ENCODE measurements at regions not wholly inside any gene's neighbourhood (a gene's known extent, or its start where the extent isn't known, plus 50 kb on each side); places are given as distances from the start of the nearest gene placed in this dataset.

DNA sequence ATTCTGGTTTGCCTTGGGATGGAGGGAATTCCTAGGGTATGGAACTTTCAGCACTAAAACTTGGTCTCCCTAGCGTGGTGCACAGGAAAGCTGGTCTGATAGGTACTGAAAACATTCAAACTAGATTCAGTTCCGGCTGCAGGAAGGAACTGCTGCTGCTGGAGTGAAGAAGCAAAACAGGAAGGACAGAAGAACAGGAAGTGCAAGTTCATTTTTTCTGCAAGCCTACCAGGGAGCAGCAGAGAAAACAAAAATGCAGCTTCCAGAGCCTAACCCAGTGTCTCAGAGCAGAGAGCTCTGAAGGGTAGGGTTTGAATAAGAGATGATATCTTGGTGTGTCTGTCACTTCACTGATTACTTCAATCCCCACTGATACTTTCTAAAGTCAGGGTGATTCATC, 165.2 kb downstream of the VRK1 start:
- H3K27me3 ChIP-seq: no peaks in the 10 kb centered on the region
- no peak for DNase-seq (ENCODE audit: low spot score in 2 of 2)
- H3K4me1 ChIP-seq: no peaks in the 10 kb centered on the region
- H3K4me3 ChIP-seq: no peak overlapping the region
- intact Hi-C loops (cut with DNase I; ENCODE audit: low total_unique reads): no loop called here
- H3K36me3 ChIP-seq: no peaks in the 10 kb centered on the region
- TF ChIP-seq, protein P1, sequence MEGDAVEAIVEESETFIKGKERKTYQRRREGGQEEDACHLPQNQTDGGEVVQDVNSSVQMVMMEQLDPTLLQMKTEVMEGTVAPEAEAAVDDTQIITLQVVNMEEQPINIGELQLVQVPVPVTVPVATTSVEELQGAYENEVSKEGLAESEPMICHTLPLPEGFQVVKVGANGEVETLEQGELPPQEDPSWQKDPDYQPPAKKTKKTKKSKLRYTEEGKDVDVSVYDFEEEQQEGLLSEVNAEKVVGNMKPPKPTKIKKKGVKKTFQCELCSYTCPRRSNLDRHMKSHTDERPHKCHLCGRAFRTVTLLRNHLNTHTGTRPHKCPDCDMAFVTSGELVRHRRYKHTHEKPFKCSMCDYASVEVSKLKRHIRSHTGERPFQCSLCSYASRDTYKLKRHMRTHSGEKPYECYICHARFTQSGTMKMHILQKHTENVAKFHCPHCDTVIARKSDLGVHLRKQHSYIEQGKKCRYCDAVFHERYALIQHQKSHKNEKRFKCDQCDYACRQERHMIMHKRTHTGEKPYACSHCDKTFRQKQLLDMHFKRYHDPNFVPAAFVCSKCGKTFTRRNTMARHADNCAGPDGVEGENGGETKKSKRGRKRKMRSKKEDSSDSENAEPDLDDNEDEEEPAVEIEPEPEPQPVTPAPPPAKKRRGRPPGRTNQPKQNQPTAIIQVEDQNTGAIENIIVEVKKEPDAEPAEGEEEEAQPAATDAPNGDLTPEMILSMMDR (IDR thresholded peaks at IDR 0.05): no peak
- no peak for TF ChIP-seq POLR2AphosphoS5 (IDR thresholded peaks at IDR 0.05)
- no peak for TF ChIP-seq POLR2A (IDR thresholded peaks at IDR 0.05)
- peaks cover 4 to 17% of the 10 kb centered on the region in 2 donors for H3K9me3 ChIP-seq
- H3K27ac ChIP-seq: no peak overlapping the region

DNA sequence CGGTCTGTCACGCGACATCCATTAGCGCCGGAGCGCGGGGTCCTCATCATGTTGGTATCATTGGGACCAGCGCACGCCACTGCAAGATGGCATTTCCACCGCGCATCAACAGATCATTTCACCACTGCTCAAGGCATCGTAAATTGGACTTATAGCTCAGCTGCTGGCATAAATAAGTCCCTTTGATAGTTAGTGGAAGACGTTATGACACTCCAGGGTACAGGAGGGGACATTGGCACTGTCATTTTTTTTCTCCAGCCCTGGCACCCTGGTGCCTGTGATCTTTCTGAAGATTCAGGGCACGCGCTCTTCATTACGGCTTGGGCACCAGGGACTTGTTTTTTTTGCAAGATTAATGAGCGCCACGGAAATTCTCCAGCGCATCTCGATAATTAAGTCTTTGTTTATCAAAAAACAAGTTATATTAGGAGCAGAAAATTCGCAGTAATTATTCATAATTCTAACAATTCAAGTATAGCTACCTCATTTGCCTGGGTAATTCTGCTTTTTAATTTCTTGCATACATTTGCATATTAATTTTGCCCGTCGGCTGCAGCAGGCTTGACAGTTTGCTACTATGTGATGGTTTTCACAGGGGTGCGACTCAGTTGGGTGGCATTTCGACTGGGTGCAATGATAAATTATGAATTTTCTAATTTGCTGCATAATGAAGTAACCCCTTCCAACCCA, 167.7 kb downstream of the VRK1 start:
- no peaks in the 10 kb centered on the region for H3K27me3 ChIP-seq
- H3K27ac ChIP-seq: no peak overlapping the region
- peaks cover 4 to 24% of the 10 kb centered on the region in 2 donors for H3K9me3 ChIP-seq
- no peak overlapping the region for H3K4me3 ChIP-seq
- no peaks in the 10 kb centered on the region for H3K4me1 ChIP-seq
- intact Hi-C loops (cut with DNase I; ENCODE audit: low total_unique reads): no loop called here
- DNase-seq (ENCODE audit: low spot score in 2 of 2): no peak
- H3K36me3 ChIP-seq: no peaks in the 10 kb centered on the region
- TF ChIP-seq POLR2AphosphoS5 (IDR thresholded peaks at IDR 0.05) (no peak), POLR2A (IDR thresholded peaks at IDR 0.05) (no peak)
- TF ChIP-seq, protein P1 (IDR thresholded peaks at IDR 0.05): no peak

DNA sequence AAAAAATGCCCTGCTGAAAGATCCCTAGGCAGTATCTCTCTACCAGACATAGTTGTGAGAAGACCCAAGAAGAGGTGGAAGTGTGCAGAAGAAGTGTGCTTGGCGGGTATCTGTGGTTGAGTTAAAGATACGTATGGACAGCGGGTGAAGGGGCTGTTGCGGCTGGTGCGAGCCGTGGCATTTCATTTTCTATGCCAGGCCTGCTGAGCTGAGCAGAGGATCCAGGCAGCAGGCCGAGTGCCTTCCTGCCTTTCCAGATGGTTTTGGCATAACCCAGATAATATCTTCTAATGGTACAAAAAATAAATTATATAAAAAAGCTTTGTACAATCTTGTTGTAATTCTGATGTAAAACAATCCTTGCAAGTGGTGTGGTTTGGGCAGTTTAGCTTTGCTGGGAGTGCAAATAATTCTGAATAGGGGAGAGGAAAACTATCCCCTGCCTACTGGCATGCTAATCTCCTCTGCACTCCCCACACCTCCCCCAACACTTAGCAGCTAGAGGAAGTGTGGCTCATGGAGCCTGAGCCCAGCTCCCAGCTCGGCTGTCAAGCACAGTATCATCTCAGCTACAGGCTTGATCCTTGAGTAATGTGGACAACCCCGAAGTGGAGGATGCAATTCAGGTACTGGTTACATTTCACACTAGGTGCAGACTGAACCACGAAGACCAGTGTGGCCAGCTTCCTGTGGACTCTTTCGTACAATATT, 168.9 kb downstream of the VRK1 start:
- H3K36me3 ChIP-seq: no peaks in the 10 kb centered on the region
- intact Hi-C loops (cut with DNase I; ENCODE audit: low total_unique reads): no loop called here
- DNase-seq (ENCODE audit: low spot score in 2 of 2): no peak
- H3K4me1 ChIP-seq: no peaks in the 10 kb centered on the region
- TF ChIP-seq, protein P1 (IDR thresholded peaks at IDR 0.05): no peak
- no peak for TF ChIP-seq POLR2A (IDR thresholded peaks at IDR 0.05)
- no peak for TF ChIP-seq POLR2AphosphoS5 (IDR thresholded peaks at IDR 0.05)
- H3K4me3 ChIP-seq: no peak overlapping the region
- no peaks in the 10 kb centered on the region for H3K27me3 ChIP-seq
- H3K9me3 ChIP-seq: peaks cover 4 to 24% of the 10 kb centered on the region in 2 donors
- no peak overlapping the region for H3K27ac ChIP-seq

DNA sequence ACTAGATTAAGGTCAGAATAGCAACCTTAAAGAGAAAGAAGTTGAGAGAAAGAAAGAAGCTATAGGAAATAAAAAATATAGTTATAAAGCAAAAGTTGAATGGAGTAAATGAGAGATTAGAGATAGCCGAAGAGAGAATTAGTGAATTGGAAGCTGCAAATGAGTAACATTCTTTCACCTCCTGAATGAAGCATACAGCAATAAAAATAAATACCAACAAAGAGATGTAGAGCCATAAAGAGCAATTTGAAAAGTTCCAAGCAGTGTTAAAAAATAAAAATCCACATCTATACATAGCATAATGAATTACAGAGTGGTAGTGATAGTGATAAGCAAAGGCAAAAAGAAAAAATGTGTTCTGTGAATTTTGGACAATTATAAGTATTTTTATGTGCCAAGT, 177.9 kb downstream of the VRK1 start:
- Histone ChIP-seq H3K27ac (no peak overlapping the region), H3K27me3 (peaks cover 0 to 3% of the 10 kb centered on the region in 2 donors), H3K9me3 (peaks cover 6 to 34% of the 10 kb centered on the region in 2 donors), H3K36me3 (no peaks in the 10 kb centered on the region), H3K4me1 (no peaks in the 10 kb centered on the region), H3K4me3 (no peak overlapping the region)
- intact Hi-C loops (cut with DNase I; ENCODE audit: low total_unique reads): no loop called here
- no peak for DNase-seq (ENCODE audit: low spot score in 2 of 2)
- TF ChIP-seq POLR2A (IDR thresholded peaks at IDR 0.05) (no peak), POLR2AphosphoS5 (IDR thresholded peaks at IDR 0.05) (no peak)
- TF ChIP-seq, protein P1 (IDR thresholded peaks at IDR 0.05): no peak

Measured in breast epithelium (tissue), 4 donors.